ENCODE measurements at regions not wholly inside any gene's neighbourhood (a gene's known extent, or its start where the extent isn't known, plus 50 kb on each side); places are given as distances from the start of the nearest gene placed in this dataset.

- DNase-seq (ENCODE audit: insufficient read length, low spot score), result no peak
- no peak for FAIRE-seq
Measured at GRCh38 chr4:178351185-178351584, 908.9 kb upstream of the AGA start.

GRCh38 chr4:178356725-178357124 lies 914.5 kb upstream of the AGA start:
- FAIRE-seq (no peak), DNase-seq (ENCODE audit: insufficient read length, low spot score) (no peak)
- TF ChIP-seq POLR2A (IDR thresholded peaks at IDR 0.05; ENCODE audit: low read depth, low read length), result no peak

More at GRCh38 chr4:178351185-178351584, 908.9 kb upstream of the AGA start:
- no peak for TF ChIP-seq POLR2A (IDR thresholded peaks at IDR 0.05; ENCODE audit: low read depth, low read length)

- FAIRE-seq (no peak), DNase-seq (ENCODE audit: insufficient read length, low spot score) (no peak)
- TF ChIP-seq POLR2A (IDR thresholded peaks at IDR 0.05; ENCODE audit: low read depth, low read length), result no peak
Measured at GRCh38 chr4:178385481-178385880, 943.2 kb upstream of the AGA start.

GRCh38 chr4:178387756-178388155 lies 945.5 kb upstream of the AGA start:
- TF ChIP-seq POLR2A (IDR thresholded peaks at IDR 0.05; ENCODE audit: low read depth, low read length), result no peak
- DNase-seq (ENCODE audit: insufficient read length, low spot score) (no peak), FAIRE-seq (no peak)

- FAIRE-seq (no peak), DNase-seq (ENCODE audit: insufficient read length, low spot score) (no peak)
- no peak for TF ChIP-seq POLR2A (IDR thresholded peaks at IDR 0.05; ENCODE audit: low read depth, low read length)
Measured at GRCh38 chr4:178395798-178396197, 953.6 kb upstream of the AGA start.

- DNase-seq (ENCODE audit: insufficient read length, low spot score) (no peak), FAIRE-seq (no peak)
- TF ChIP-seq POLR2A (IDR thresholded peaks at IDR 0.05; ENCODE audit: low read depth, low read length), result no peak
Measured at GRCh38 chr4:178412455-178412854, 970.2 kb upstream of the AGA start.

GRCh38 chr4:178414042-178414441 lies 971.8 kb upstream of the AGA start:
- no peak for DNase-seq (ENCODE audit: insufficient read length, low spot score)
- FAIRE-seq, result no peak
- no peak for TF ChIP-seq POLR2A (IDR thresholded peaks at IDR 0.05; ENCODE audit: low read depth, low read length)

- no peak for FAIRE-seq
- no peak for DNase-seq (ENCODE audit: insufficient read length, low spot score)
- TF ChIP-seq POLR2A (IDR thresholded peaks at IDR 0.05; ENCODE audit: low read depth, low read length), result no peak
Measured at GRCh38 chr4:178414881-178415446, 972.7 kb upstream of the AGA start.

GRCh38 chr4:178415925-178416324 lies 973.7 kb upstream of the AGA start:
- no peak for TF ChIP-seq POLR2A (IDR thresholded peaks at IDR 0.05; ENCODE audit: low read depth, low read length)
- FAIRE-seq (no peak), DNase-seq (ENCODE audit: insufficient read length, low spot score) (no peak)

- no peak for TF ChIP-seq POLR2A (IDR thresholded peaks at IDR 0.05; ENCODE audit: low read depth, low read length)
- no peak for DNase-seq (ENCODE audit: insufficient read length, low spot score)
- FAIRE-seq, result no peak
Measured at GRCh38 chr4:178423366-178423765, 981.1 kb upstream of the AGA start.

GRCh38 chr4:178426871-178427270 lies 984.6 kb upstream of the AGA start:
- FAIRE-seq (no peak), DNase-seq (ENCODE audit: insufficient read length, low spot score) (no peak)
- TF ChIP-seq POLR2A (IDR thresholded peaks at IDR 0.05; ENCODE audit: low read depth, low read length), result no peak

GRCh38 chr4:178427663-178428062 lies 985.4 kb upstream of the AGA start:
- FAIRE-seq (no peak), DNase-seq (ENCODE audit: insufficient read length, low spot score) (no peak)
- no peak for TF ChIP-seq POLR2A (IDR thresholded peaks at IDR 0.05; ENCODE audit: low read depth, low read length)

- TF ChIP-seq POLR2A (IDR thresholded peaks at IDR 0.05; ENCODE audit: low read depth, low read length), result no peak
- FAIRE-seq (no peak), DNase-seq (ENCODE audit: insufficient read length, low spot score) (no peak)
Measured at GRCh38 chr4:178448372-178449035, 1006.3 kb upstream of the AGA start.

GRCh38 chr4:178450614-178451013 lies 1008.4 kb upstream of the AGA start:
- no peak for FAIRE-seq

GRCh38 chr4:178453057-178453456 lies 1010.8 kb upstream of the AGA start:
- TF ChIP-seq POLR2A (IDR thresholded peaks at IDR 0.05; ENCODE audit: low read depth, low read length), result no peak
- DNase-seq (ENCODE audit: insufficient read length, low spot score), result no peak
- FAIRE-seq, result no peak

More at GRCh38 chr4:178450614-178451013, 1008.4 kb upstream of the AGA start:
- TF ChIP-seq POLR2A (IDR thresholded peaks at IDR 0.05; ENCODE audit: low read depth, low read length), result no peak
- no peak for DNase-seq (ENCODE audit: insufficient read length, low spot score)
